ENCODE measurements at regions not wholly inside any gene's neighbourhood (a gene's known extent, or its start where the extent isn't known, plus 50 kb on each side); places are given as distances from the start of the nearest gene placed in this dataset.

DNA sequence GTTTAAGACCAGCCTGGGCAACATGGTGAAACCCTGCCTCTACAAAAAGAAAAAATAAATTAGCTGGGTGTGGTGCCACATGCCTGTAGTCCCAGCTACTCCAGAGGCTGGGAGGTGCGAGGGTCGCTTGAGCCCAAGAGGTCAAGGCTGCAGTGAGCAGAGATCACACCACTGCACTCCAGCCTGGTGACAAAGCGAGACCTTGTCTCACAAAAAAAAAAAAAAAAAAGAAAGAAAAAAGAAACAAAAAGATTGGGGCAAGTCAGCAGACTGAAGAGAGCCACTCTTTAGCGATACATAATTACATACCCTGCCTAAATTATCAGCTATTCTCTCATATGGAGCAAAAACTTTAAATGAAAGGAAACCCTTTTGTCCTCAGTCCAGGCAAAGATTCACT lies 53.6 kb upstream of the MAP3K13 start (continued):
- no peak for TF ChIP-seq MEF2D (CRISPR knock-in tag; IDR thresholded peaks at IDR 0.05)
- TF ChIP-seq FOSL1 (CRISPR knock-in tag; IDR thresholded peaks at IDR 0.05; ENCODE audit: borderline replicate concordance): no peak
- no peak for TF ChIP-seq KAT7 (CRISPR knock-in tag; IDR thresholded peaks at IDR 0.05; ENCODE audit: borderline replicate concordance)
- no peak for TF ChIP-seq SKI (IDR thresholded peaks at IDR 0.05; ENCODE audit: partially characterized antibody)
- no peak for TF ChIP-seq DMAP1 (CRISPR knock-in tag; IDR thresholded peaks at IDR 0.05)
- TF ChIP-seq NRL (CRISPR knock-in tag; IDR thresholded peaks at IDR 0.05; ENCODE audit: borderline replicate concordance): no peak
- TF ChIP-seq IKZF4 (CRISPR knock-in tag; IDR thresholded peaks at IDR 0.05; ENCODE audit: borderline replicate concordance, low read depth, not compliant biosample characterization): no peak
- no peak for TF ChIP-seq TCF7L2 (IDR thresholded peaks at IDR 0.05; ENCODE audit: low read depth, low read length)
- TF ChIP-seq, protein P1, sequence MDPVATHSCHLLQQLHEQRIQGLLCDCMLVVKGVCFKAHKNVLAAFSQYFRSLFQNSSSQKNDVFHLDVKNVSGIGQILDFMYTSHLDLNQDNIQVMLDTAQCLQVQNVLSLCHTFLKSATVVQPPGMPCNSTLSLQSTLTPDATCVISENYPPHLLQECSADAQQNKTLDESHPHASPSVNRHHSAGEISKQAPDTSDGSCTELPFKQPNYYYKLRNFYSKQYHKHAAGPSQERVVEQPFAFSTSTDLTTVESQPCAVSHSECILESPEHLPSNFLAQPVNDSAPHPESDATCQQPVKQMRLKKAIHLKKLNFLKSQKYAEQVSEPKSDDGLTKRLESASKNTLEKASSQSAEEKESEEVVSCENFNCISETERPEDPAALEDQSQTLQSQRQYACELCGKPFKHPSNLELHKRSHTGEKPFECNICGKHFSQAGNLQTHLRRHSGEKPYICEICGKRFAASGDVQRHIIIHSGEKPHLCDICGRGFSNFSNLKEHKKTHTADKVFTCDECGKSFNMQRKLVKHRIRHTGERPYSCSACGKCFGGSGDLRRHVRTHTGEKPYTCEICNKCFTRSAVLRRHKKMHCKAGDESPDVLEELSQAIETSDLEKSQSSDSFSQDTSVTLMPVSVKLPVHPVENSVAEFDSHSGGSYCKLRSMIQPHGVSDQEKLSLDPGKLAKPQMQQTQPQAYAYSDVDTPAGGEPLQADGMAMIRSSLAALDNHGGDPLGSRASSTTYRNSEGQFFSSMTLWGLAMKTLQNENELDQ (CRISPR knock-in tag; IDR thresholded peaks at IDR 0.05; ENCODE audit: borderline replicate concordance): no peak
- TF ChIP-seq CAMTA2 (CRISPR knock-in tag; IDR thresholded peaks at IDR 0.05; ENCODE audit: borderline replicate concordance): no peak
- no peak for TF ChIP-seq ZNF234 (CRISPR knock-in tag; conservative IDR thresholded peaks at IDR 0.05)
- TF ChIP-seq ZNF616 (CRISPR knock-in tag; IDR thresholded peaks at IDR 0.05; ENCODE audit: low read depth): no peak
- TF ChIP-seq, protein P2, sequence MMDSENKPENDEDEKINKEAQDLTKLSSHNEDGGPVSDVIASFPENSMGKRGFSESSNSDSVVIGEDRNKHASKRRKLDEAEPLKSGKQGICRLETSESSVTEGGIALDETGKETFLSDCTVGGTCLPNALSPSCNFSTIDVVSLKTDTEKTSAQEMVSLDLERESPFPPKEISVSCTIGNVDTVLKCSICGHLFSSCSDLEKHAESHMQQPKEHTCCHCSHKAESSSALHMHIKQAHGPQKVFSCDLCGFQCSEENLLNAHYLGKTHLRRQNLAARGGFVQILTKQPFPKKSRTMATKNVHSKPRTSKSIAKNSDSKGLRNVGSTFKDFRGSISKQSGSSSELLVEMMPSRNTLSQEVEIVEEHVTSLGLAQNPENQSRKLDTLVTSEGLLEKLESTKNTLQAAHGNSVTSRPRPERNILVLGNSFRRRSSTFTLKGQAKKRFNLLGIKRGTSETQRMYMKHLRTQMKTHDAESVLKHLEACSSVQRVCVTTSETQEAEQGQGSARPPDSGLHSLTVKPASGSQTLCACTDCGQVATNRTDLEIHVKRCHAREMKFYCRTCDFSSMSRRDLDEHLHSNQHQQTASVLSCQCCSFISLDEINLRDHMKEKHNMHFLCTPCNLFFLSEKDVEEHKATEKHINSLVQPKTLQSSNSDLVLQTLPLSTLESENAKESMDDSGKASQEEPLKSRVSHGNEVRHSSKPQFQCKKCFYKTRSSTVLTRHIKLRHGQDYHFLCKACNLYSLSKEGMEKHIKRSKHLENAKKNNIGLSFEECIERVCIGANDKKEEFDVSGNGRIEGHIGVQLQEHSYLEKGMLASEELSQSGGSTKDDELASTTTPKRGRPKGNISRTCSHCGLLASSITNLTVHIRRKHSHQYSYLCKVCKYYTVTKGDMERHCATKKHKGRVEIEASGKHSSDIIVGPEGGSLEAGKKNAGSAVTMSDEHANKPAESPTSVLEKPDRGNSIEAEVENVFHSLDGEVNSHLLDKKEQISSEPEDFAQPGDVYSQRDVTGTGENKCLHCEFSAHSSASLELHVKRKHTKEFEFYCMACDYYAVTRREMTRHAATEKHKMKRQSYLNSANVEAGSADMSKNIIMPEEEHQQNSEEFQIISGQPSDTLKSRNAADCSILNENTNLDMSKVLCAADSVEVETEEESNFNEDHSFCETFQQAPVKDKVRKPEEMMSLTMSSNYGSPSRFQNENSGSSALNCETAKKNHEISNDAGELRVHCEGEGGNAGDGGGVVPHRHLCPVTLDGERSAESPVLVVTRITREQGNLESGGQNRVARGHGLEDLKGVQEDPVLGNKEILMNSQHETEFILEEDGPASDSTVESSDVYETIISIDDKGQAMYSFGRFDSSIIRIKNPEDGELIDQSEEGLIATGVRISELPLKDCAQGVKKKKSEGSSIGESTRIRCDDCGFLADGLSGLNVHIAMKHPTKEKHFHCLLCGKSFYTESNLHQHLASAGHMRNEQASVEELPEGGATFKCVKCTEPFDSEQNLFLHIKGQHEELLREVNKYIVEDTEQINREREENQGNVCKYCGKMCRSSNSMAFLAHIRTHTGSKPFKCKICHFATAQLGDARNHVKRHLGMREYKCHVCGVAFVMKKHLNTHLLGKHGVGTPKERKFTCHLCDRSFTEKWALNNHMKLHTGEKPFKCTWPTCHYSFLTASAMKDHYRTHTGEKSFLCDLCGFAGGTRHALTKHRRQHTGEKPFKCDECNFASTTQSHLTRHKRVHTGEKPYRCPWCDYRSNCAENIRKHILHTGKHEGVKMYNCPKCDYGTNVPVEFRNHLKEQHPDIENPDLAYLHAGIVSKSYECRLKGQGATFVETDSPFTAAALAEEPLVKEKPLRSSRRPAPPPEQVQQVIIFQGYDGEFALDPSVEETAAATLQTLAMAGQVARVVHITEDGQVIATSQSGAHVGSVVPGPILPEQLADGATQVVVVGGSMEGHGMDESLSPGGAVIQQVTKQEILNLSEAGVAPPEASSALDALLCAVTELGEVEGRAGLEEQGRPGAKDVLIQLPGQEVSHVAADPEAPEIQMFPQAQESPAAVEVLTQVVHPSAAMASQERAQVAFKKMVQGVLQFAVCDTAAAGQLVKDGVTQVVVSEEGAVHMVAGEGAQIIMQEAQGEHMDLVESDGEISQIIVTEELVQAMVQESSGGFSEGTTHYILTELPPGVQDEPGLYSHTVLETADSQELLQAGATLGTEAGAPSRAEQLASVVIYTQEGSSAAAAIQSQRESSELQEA (CRISPR knock-in tag; IDR thresholded peaks at IDR 0.05; ENCODE audit: not compliant biosample characterization): no peak
- TF ChIP-seq, protein P3, sequence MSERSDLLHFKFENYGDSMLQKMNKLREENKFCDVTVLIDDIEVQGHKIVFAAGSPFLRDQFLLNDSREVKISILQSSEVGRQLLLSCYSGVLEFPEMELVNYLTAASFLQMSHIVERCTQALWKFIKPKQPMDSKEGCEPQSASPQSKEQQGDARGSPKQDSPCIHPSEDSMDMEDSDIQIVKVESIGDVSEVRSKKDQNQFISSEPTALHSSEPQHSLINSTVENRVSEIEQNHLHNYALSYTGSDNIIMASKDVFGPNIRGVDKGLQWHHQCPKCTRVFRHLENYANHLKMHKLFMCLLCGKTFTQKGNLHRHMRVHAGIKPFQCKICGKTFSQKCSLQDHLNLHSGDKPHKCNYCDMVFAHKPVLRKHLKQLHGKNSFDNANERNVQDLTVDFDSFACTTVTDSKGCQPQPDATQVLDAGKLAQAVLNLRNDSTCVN (CRISPR knock-in tag; IDR thresholded peaks at IDR 0.05; ENCODE audit: borderline replicate concordance): no peak
- TF ChIP-seq ZNF75D (CRISPR knock-in tag; IDR thresholded peaks at IDR 0.05; ENCODE audit: borderline replicate concordance): no peak
- TF ChIP-seq SAFB2 (CRISPR knock-in tag; IDR thresholded peaks at IDR 0.05; ENCODE audit: borderline replicate concordance, low read depth): no peak
- TF ChIP-seq ZNF781 (CRISPR knock-in tag; IDR thresholded peaks at IDR 0.05; ENCODE audit: borderline replicate concordance, not compliant biosample characterization): no peak

Data from HepG2 (cell line).